Neutrophil (primary cell): ENCODE measurements at regions not wholly inside any gene's neighbourhood (a gene's known extent, or its start where the extent isn't known, plus 50 kb on each side); places are given as distances from the start of the nearest gene placed in this dataset.

Experiments
- H3K27ac ChIP-seq: fragments of 200-600 bp; sonication (generic); 2 replicates; pipeline ENCODE4 v1.5.1; 2016; ENCODE audit warnings: mild to moderate bottlenecking, moderate library complexity
- H3K27me3 ChIP-seq: fragments of 200-600 bp; sonication (generic); 2 replicates; pipeline ENCODE4 v1.6.0; 2016; ENCODE audit warnings: mild to moderate bottlenecking
- H3K36me3 ChIP-seq: fragments of 200-600 bp; sonication (generic); 2 replicates; pipeline ENCODE4 v1.5.1; 2017
- H3K4me1 ChIP-seq, 2 experiments: fragments of 200-600 bp in 1 of 2; sonication (generic) in 1 of 2; 1 replicate in 1 of 2; 2 replicates in 1 of 2; pipeline versions ENCODE4 v1.5.1 to v1.6.1; 2013 to 2016; ENCODE audit warnings: low read depth in 1 of 2, low read length in 1 of 2, mild to moderate bottlenecking in 1 of 2, moderate library complexity in 1 of 2; ENCODE audit not compliant: control insufficient read depth in 1 of 2, insufficient read depth in 1 of 2
- H3K4me3 ChIP-seq, 2 experiments: fragments of 200-600 bp in 1 of 2; sonication (generic) in 1 of 2; 1 replicate in 1 of 2; 2 replicates in 1 of 2; pipeline ENCODE4 v1.5.1; 2013 to 2016; ENCODE audit warnings: low read depth in 1 of 2, low read length in 1 of 2, mild to moderate bottlenecking in 1 of 2, moderate library complexity in 1 of 2
- H3K9me3 ChIP-seq: fragments of 200-600 bp; sonication (generic); 2 replicates; pipeline ENCODE4 v1.5.1; 2016
- TF ChIP-seq, protein P1 (sequence below): fragments of 200-600 bp; sonication (generic); IDR thresholded peaks from 2 replicates; pipeline ENCODE4 v1.5.1; 2016; ENCODE audit warnings: antibody characterized with exemption

DNA sequence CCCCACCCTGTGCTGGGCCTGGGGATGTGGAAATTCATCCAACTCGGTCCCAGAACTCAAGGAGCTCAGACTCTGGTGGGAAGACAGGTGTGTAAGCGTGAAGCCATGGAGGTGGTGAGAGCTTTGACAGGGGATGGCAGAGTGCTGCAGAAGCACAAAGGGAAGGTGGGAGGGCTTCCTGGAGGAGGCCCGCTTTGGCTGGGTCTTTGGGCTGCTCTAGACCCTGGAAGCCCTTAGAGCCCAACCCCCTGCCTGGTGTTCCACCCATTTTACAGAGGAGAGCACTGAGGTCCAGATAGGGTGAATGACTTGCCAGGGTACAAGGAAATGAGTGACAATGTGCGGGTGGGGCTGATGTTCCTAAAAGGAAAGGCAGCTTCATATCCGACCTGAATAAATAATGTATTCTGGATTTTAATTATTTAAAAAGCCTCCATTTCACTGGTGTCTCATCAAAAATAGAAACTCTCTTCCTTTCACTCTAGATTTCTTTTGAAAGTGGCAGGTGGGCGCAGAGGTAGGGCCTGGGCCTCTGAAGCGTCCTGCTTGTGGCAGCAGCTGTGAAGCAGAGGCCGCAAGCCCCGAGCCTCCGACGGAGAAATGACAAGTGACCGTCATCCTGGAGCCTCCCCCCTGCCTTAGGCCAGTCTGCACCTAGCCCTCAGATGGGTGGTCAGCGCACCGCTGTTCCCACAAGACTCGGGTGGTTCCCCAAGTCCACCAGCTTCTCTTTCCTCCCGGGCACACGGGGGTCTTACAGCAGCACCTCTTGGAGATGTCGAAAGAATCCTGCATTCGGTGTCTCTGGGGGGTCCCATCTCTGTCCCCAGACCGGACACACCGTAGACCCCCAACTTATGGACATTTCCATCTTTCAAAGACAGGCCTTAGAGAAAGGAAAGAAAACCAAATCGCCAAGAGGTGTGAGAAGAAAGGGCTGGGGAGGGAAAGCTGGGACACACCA, 71.0 kb upstream of the TAF1B start:
- no peaks in the 10 kb centered on the region for H3K9me3 ChIP-seq
- TF ChIP-seq, protein P1, sequence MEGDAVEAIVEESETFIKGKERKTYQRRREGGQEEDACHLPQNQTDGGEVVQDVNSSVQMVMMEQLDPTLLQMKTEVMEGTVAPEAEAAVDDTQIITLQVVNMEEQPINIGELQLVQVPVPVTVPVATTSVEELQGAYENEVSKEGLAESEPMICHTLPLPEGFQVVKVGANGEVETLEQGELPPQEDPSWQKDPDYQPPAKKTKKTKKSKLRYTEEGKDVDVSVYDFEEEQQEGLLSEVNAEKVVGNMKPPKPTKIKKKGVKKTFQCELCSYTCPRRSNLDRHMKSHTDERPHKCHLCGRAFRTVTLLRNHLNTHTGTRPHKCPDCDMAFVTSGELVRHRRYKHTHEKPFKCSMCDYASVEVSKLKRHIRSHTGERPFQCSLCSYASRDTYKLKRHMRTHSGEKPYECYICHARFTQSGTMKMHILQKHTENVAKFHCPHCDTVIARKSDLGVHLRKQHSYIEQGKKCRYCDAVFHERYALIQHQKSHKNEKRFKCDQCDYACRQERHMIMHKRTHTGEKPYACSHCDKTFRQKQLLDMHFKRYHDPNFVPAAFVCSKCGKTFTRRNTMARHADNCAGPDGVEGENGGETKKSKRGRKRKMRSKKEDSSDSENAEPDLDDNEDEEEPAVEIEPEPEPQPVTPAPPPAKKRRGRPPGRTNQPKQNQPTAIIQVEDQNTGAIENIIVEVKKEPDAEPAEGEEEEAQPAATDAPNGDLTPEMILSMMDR, result no peak
- no peaks in the 10 kb centered on the region for H3K27me3 ChIP-seq
- H3K36me3 ChIP-seq, result no peaks in the 10 kb centered on the region
- no peak overlapping the region for H3K27ac ChIP-seq
- no peak overlapping the region for H3K4me3 ChIP-seq
- no peaks in the 10 kb centered on the region for H3K4me1 ChIP-seq

DNA sequence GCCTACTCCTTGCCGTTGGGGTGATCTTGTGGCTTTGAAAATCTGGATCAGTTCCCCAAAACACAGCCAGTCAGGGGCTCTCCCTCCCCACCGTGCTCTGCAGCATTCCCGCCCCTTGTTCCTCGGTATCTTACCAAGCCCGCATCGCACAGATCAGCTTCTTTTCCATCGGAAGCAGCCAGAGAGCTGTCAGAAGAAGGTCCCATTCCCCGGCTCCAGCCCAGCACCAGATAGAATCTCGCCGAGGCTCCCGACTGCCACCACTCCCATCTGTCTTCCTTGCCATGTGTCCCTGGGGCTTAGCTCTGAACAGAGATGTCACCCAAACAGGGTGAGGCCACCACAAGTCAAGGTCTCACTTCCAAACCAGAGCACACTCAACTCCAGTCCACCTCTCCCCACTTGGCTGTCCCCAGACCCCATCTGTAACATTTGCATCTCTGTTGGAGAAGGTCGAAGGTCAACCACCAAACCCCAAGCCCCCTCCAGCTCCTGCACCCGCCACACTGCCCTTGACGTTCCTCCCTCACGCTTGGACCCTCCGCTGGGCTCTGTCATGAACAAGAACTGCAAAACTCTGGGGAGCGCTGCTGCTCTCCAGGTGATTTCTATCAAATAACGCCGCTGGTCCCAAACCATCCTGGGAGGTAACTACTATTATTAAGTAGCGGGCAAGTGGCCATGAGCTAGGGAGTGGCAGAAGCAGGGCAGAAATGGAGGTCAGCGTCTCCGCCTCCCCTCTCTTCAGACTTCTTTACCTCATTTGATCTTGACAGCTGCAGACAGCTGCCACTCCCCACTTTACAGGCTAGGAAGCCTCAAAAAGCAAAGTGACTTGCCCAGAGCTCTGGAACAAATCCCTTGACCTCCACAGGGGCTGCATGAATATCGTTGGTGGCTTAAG, 70.0 kb upstream of the TAF1B start:
- H3K4me3 ChIP-seq, result no peak overlapping the region
- no peaks in the 10 kb centered on the region for H3K36me3 ChIP-seq
- H3K4me1 ChIP-seq, result no peaks in the 10 kb centered on the region
- H3K27ac ChIP-seq, result no peak overlapping the region
- H3K27me3 ChIP-seq, result no peaks in the 10 kb centered on the region
- no peaks in the 10 kb centered on the region for H3K9me3 ChIP-seq
- TF ChIP-seq, protein P1, result no peak

DNA sequence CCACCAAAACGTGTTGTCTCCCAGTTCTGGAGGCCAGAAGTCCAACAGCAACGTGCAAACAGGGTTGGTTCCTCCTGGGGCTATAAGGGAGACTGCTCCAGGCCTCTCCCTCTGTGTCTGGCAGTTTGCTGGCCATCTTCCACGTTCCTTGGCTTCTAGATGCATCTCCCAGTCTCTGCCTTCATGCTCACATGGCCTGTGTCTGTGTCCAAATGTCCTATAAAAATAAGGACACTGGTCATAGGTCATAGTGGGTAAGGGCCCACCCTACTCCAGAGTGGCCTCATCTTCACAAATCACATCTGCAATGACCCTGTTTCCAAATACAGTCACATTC, 69.4 kb upstream of the TAF1B start:
- no peaks in the 10 kb centered on the region for H3K4me1 ChIP-seq
- no peak overlapping the region for H3K27ac ChIP-seq
- TF ChIP-seq, protein P1, result no peak
- H3K27me3 ChIP-seq, result no peaks in the 10 kb centered on the region
- no peaks in the 10 kb centered on the region for H3K36me3 ChIP-seq
- H3K9me3 ChIP-seq, result no peaks in the 10 kb centered on the region
- no peak overlapping the region for H3K4me3 ChIP-seq

DNA sequence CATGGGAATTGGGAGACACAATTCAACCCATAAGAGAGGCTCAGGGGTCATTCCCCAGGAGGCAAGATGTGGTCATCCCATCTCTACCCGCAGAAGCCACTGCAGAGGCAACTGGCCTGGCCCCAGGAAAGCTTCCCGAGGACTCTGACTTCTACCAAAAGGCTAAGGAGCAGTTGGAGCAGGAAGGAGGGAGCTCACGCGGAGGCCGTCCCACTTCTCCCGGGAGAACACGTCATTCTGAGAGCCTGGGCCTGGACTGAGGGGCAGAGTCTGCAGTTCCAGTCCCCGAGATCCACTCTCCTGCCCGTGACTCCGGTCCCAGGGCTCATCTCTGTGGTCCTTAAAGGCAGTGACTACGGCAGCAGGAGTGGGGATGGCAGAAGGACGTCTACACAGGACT, 69.0 kb upstream of the TAF1B start:
- TF ChIP-seq, protein P1, result no peak
- Histone ChIP-seq H3K4me3 (no peak overlapping the region), H3K27me3 (no peaks in the 10 kb centered on the region), H3K36me3 (no peaks in the 10 kb centered on the region), H3K4me1 (no peaks in the 10 kb centered on the region), H3K9me3 (no peaks in the 10 kb centered on the region), H3K27ac (no peak overlapping the region)

DNA sequence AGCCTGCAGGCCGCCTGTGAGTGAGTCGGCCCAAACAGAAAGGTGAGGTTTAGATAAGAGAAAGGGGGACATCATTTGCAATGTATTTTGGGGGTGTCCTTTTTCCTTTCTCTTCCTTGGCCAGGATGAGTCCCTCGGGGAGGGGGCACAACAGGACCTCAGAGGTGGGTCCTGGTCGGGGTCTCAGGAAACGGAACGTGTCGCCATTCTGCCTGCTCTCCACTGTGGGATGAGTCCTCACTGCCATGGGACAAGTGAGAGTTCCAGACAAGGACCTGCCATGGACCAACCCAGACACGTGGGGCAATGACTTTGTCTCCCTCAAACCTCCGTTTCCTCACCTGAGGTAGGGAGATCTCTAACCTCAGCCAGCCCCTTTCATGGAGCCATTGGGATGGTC, 67.9 kb upstream of the TAF1B start:
- Histone ChIP-seq H3K36me3 (no peaks in the 10 kb centered on the region), H3K27me3 (no peaks in the 10 kb centered on the region), H3K9me3 (no peaks in the 10 kb centered on the region), H3K4me1 (no peaks in the 10 kb centered on the region), H3K4me3 (no peak overlapping the region), H3K27ac (no peak overlapping the region)
- TF ChIP-seq, protein P1, result no peak
